ENCODE measurements at regions not wholly inside any gene's neighbourhood (a gene's known extent, or its start where the extent isn't known, plus 50 kb on each side); places are given as distances from the start of the nearest gene placed in this dataset.

GRCh38 chr2:64379186-64379585, 74.8 kb upstream of the LGALSL start:
- no peak for DNase-seq
- TF ChIP-seq CTCF (IDR thresholded peaks at IDR 0.05; ENCODE audit: borderline replicate concordance): no peak
- intact Hi-C loops (cut with micrococcal nuclease): no loop called here
- Histone ChIP-seq H3K4me3 (no peak overlapping the region), H3K36me3 (no peaks in the 10 kb centered on the region), H3K27me3 (ENCODE audit: low read depth) (peaks cover 46% of the 10 kb centered on the region), H3K27ac (replicated peaks) (no peak overlapping the region), H3K4me1 (peaks cover 7% of the 10 kb centered on the region), H3K9me3 (replicated peaks) (no peaks in the 10 kb centered on the region)

- Histone ChIP-seq H3K4me1 (no peaks in the 10 kb centered on the region), H3K36me3 (no peaks in the 10 kb centered on the region), H3K27me3 (ENCODE audit: low read depth) (peaks cover 44% of the 10 kb centered on the region), H3K4me3 (no peak overlapping the region), H3K9me3 (replicated peaks) (no peaks in the 10 kb centered on the region), H3K27ac (replicated peaks) (no peak overlapping the region)
- intact Hi-C loops (cut with micrococcal nuclease): no loop called here
- DNase-seq: no peak
- no peak for TF ChIP-seq CTCF (IDR thresholded peaks at IDR 0.05; ENCODE audit: borderline replicate concordance)
Measured at GRCh38 chr2:64380853-64381527, 73.0 kb upstream of the LGALSL start.

GRCh38 chr2:64383016-64383591, 70.9 kb upstream of the LGALSL start:
- H3K27me3 ChIP-seq (ENCODE audit: low read depth): peaks cover 39% of the 10 kb centered on the region
- H3K27ac ChIP-seq (replicated peaks): no peak overlapping the region
- no peaks in the 10 kb centered on the region for H3K36me3 ChIP-seq
- TF ChIP-seq CTCF (IDR thresholded peaks at IDR 0.05; ENCODE audit: borderline replicate concordance): no peak
- H3K4me1 ChIP-seq: no peaks in the 10 kb centered on the region
- intact Hi-C loops (cut with micrococcal nuclease): no loop called here
- H3K4me3 ChIP-seq: no peak overlapping the region
- DNase-seq: no peak
- H3K9me3 ChIP-seq (replicated peaks): no peaks in the 10 kb centered on the region

GRCh38 chr2:64383881-64384280, 70.1 kb upstream of the LGALSL start:
- no peak overlapping the region for H3K27ac ChIP-seq (replicated peaks)
- intact Hi-C loops (cut with micrococcal nuclease): no loop called here
- no peaks in the 10 kb centered on the region for H3K9me3 ChIP-seq (replicated peaks)
- no peak for TF ChIP-seq CTCF (IDR thresholded peaks at IDR 0.05; ENCODE audit: borderline replicate concordance)
- no peaks in the 10 kb centered on the region for H3K36me3 ChIP-seq
- H3K27me3 ChIP-seq (ENCODE audit: low read depth): peaks cover 31% of the 10 kb centered on the region
- H3K4me1 ChIP-seq: no peaks in the 10 kb centered on the region
- no peak overlapping the region for H3K4me3 ChIP-seq
- DNase-seq: no peak

- Histone ChIP-seq H3K9me3 (replicated peaks) (peaks cover 14% of the 10 kb centered on the region), H3K27ac (replicated peaks) (no peak overlapping the region), H3K27me3 (ENCODE audit: low read depth) (peaks cover 9% of the 10 kb centered on the region), H3K4me3 (no peak overlapping the region), H3K36me3 (peaks cover 4% of the 10 kb centered on the region), H3K4me1 (no peaks in the 10 kb centered on the region)
- TF ChIP-seq CTCF (IDR thresholded peaks at IDR 0.05; ENCODE audit: borderline replicate concordance): no peak
- DNase-seq: no peak
- intact Hi-C loops (cut with micrococcal nuclease): no loop called here
Measured at GRCh38 chr2:64386676-64387075, 67.3 kb upstream of the LGALSL start.
